GM18507 (cell line): ENCODE measurements at regions not wholly inside any gene's neighbourhood (a gene's known extent, or its start where the extent isn't known, plus 50 kb on each side); places are given as distances from the start of the nearest gene placed in this dataset.
A peak's percentile ranks its signal among the peaks of the same experiment; 100 is the strongest.
"Not testable (repeated sequence)": the region's sequence is repeated elsewhere in the genome, so short reads cannot be mapped to it uniquely, and the experiment has no call there.

ENCODE experiments used
- DNase-seq: peaks from one replicate; pipeline ENCODE4 v3.0.0; 2011; ENCODE audit warnings: low read depth; ENCODE audit not compliant: insufficient read length; ENCODE audit errors: extremely low spot score
- FAIRE-seq: peaks from 2 replicates; lab custom pipeline; 2011; peaks lifted over from hg19 to GRCh38; lab: Jason Lieb, UNC

GRCh38 chr9:75451045-75451444 lies 362.7 kb downstream of the OSTF1 start:
- FAIRE-seq (no peak), DNase-seq (no peak)

DNA sequence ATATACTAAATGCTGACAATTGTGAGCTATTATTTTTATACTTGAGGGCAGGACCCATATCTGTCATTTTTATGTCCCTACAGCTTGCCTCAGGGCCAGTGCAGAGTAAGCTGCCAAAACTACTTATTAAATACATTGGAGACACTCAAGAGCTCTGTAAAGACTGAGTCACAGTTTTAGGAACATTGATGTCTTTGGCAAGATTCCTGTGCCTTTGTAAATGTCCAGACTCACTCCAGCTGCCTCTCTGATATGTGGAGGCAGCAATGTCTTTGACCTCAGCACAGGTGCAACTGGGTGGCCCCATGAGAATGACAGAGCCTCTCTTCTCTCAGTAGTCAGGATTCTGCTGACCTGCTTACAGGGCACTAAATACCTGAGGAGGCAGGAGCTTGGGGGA lies 363.2 kb downstream of the OSTF1 start:
- DNase-seq (no peak), FAIRE-seq (no peak)

DNA sequence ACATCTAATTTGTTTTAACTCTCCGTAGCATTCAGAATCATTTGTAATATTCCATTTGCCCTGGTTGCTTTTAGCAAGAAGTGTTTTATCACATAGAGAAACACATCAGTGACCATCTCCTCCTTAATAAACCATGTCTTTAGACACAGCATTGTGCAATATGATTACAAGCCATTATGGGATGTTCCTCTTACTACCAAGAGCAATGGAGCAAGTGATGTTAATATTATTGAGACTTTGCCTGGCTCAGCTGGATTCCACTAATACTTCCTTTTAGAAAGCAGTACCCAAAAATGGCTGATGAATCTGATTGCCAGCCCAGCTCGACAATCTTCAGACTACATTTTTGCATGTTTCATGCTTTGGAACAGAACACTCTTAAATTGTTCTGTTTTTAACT lies 364.2 kb downstream of the OSTF1 start:
- DNase-seq (no peak), FAIRE-seq (no peak)

DNA sequence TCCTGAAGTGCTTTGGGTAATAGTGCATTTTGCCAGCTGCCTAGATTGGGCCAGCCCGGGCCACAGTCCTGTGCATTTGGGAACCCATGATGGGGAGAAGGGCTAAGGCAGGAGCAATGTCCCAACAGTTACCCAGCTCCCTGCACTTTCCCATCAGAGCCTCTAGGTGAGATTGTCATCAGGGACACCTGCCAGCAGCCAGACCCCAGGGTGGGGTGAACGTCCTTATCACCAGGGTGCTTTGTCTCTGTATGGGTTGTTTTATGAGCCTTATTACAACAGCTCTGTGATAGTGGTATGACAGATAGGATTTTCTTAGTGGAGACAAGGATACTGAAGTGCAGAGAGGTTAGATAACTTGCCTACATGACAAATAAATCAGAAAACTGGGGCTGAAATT lies 365.7 kb downstream of the OSTF1 start:
- FAIRE-seq (no peak), DNase-seq (no peak)

GRCh38 chr9:75454891-75455290 lies 366.6 kb downstream of the OSTF1 start:
- FAIRE-seq (no peak), DNase-seq (no peak)

DNA sequence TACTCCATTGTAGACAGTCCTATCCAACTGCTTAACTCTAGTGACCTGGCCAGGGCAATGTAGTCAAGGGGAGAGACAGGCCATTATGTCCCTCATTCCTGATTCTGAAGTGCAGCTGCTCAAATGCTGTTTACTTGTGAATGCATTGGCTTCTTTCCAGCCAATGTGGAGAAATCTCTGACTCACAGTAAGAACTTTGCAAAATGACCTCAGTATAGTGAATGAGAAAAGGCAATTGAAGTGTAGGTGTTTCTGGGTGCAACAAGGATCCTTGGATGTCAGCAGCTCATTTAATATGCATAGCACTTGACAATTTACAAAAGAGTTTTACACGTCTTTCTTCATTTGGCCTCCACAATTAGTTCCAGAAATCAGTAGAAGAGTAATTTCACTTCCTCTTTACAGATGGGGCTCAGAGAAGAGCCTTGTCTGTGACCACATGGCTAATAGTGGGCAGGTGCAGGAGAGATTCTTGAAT lies 367.2 kb downstream of the OSTF1 start:
- peak; percentile 68 for FAIRE-seq

DNA sequence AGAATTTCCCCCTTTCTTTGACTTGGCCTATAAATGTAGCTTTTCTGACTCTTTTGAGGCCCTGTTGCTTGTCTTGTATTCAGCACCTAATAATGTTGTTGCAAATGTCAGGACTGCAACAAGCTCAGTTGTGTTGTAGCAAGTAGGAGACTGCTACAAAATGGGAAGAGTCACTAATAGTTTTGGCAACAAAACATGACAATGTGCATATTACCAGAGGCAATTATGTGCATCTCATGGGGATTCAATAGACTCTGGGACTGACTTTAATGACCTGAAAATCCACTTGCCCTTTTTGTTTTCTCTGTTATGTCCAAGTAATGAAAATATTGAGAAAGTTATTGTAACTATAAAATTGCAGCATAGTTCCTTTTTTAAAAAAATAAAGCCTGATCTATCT lies 368.4 kb downstream of the OSTF1 start:
- DNase-seq: no peak
- FAIRE-seq: no peak

More for the DNA sequence above, 367.2 kb downstream of the OSTF1 start:
- DNase-seq: no peak

DNA sequence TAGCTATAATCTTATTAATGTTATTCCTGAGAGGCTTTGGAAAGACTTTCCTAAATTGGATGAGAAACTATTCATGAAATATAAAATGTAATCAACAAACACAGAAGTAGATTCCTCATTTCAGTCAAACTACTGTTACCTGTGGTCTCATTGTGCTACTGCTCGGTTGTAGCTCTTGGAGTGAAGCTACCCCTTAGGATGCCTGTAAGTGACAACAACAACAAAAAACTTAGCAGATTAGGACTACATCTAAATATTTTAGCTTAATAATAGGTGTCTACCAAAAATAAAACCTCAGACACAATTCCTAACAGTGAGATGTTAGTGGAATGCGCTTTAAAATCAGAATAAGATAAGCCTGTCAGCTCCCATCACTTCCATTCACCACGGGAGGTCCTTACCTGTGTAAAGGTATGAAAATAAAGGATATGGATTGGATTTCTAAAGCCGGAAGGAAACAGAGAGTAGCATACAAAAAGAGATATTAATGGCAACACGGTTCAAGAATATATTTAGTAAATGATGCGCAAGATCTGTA lies 369.2 kb downstream of the OSTF1 start:
- DNase-seq: no peak
- FAIRE-seq: no peak

- DNase-seq, FAIRE-seq: not testable (repeated sequence)
Measured at GRCh38 chr9:75459311-75459710, 371.0 kb downstream of the OSTF1 start.

- no peak for FAIRE-seq
- DNase-seq: no peak
Measured at GRCh38 chr9:75461183-75461582, 372.9 kb downstream of the OSTF1 start.

DNA sequence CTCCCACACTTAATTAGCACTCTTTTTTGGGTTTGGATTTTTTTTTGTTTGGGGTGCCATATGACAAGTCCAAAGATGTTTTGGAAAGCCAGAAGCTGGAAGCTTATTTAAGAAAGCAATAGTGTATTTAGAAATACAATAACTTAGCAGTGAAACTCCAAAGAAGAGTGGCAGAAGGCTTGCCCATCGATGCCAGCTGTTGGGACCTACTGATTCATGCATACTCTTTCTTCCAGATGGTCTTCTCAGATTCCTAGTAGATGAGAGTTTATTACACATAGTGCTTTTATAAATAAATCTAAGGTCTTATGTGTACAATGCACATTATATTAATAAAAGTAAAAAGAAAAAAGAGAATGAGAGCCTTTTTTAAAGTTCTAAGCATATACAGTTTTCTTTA lies 374.6 kb downstream of the OSTF1 start:
- no peak for FAIRE-seq

GRCh38 chr9:75463871-75464270 lies 375.6 kb downstream of the OSTF1 start:
- no peak for FAIRE-seq

More for the DNA sequence above, 374.6 kb downstream of the OSTF1 start:
- DNase-seq: no peak

DNA sequence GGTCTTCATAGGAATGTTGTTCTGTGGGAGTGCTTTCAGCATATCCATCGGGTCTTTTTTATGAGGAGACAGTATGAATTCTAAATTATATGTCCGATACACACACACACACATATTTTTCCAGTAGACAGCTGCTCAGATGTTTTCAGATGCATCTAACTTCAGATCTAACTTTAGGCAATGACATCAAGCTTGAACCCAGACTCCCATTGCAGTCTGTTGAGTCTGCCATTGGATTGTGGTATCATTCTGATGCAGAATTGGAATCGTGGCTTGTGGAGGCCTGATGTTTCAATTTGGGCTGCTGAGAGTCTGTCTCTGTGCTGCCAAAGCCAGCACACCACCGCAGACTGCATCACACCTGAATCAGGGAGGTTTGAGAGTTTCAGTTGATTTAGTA lies 376.4 kb downstream of the OSTF1 start:
- no peak for FAIRE-seq

More at GRCh38 chr9:75463871-75464270, 375.6 kb downstream of the OSTF1 start:
- DNase-seq: no peak

DNA sequence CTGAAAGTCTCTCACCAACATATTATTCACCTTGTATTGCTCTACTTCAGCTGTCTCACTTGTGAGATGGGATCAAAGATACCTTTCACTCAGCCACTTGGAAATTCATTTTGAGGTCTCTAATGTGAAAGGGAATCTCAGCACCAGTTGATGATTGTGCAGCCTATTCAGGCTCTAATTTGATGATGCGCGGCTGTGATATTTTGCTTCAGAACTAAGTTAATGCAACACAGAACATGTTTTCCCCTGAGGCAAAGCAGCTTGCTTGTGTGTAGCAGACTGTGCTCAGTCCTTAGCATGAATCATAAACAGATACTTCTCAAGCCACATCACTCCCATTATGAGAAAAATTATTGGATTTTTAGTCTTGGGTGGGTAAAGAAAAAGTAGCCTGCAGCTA lies 378.8 kb downstream of the OSTF1 start:
- no peak for FAIRE-seq
- no peak for DNase-seq

More for the DNA sequence above, 376.4 kb downstream of the OSTF1 start:
- no peak for DNase-seq

DNA sequence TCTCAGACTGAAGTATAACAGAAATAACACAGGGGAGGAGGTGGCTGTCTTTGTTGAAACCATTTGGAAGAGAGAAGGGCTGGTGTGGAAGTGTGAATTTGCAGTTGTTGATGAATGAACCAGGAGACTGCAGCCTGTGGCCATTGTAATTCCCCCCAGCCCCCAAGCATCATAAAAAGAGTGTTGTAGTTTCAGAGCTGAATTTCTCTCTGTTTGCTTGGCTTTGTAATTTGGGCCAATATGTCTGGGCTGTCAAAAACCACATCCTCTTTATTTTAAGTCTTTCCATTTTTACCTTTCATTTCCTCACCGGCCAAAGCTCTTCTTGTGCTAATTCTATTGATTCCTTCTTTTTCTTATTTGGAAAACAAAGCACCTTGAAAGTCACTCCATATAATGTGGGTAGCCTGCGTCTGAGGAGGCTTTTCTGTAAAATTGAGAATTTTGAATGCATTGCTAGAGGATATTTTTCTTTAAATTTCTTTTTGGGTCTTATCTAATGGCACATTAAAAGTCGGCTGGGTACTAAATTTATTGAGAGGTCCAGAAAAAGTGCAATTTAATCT lies 383.3 kb downstream of the OSTF1 start:
- FAIRE-seq: no peak
- no peak for DNase-seq

- no peak for DNase-seq
- FAIRE-seq: no peak
Measured at GRCh38 chr9:75482566-75482965, 394.3 kb downstream of the OSTF1 start.

DNA sequence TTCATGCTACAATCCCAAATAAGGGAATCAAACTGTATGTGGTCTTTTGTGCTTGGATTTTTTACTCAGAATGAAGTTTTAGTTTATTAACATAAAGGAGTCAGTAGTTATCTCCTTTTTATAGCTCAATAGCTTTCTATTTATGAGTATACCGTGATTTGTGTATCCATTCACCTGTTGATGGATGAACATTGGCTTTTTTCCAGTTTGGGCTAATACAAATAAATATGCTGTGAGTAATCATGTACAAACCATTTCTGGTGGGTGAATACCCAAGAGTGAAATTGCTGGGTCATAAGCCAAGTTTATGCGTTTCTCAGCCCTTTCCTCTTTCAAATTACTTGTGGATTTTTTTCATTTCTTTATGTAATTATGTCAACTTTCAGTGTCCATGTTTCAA lies 395.3 kb downstream of the OSTF1 start:
- DNase-seq: no peak

DNA sequence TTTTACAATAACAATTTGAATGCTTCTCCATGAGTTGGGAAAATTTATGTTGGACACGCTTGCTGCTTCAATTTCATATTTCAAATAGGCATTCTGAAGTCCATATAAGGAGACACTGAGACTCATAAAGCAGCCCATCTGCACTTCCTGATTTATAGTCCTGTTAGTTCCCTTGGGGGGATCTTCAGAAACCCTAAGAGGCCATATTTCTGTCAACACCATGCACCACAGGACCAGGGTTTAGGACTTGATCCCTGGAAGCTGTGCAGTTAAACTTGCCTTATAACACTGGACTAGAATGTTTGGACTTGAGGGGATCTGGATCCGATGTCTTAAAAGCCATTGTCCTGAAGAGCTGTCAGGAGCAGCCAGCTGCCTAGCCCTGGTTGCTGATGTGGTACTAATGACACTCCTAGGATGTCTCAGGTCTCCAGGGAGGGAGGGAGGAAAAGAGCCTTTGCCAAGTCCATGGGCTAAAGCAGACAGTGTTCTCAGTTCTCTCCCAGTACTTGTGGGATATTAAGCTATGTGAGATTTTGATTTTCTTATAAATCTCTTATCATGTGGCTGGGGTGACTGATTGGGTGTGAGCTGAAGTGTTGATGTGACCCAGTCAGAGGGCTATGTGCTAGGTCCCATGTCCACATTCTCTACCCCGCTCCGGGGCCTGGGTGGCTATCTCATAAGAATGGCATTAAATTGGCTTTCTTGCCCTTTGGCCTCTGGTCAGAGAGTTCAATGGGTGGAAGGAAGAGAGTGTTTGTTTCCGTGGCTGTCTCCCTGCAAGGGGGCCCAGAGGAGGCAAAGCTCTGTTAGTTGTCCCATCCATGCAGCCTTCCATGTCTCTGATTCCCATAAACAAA lies 399.8 kb downstream of the OSTF1 start:
- no peak for FAIRE-seq
- DNase-seq: no peak

More for the DNA sequence above, 395.3 kb downstream of the OSTF1 start:
- FAIRE-seq: no peak

- FAIRE-seq: no peak
- DNase-seq: no peak
Measured at GRCh38 chr9:75488719-75489110, 400.4 kb downstream of the OSTF1 start.

DNA sequence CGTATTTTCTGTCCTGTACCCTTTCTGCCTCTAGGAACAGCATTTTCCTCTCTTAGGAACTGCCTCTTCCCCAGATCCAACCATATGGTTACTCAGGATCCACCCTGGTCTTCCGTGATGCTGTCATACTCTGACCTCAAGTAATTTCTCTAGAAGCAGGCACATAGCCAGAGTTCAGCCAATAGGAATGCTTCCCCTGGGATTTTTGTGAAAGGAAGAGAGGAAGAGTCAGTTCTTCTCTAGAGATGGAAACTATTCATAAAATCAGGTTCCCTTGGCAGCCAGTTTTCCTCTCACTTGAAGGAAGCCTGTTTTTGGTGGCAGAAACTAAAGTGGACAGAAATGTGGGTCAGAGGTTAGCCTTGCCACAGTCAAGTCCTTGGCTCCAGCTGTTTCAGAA lies 400.1 kb upstream of the PCSK5 start:
- DNase-seq (no peak), FAIRE-seq (no peak)

DNA sequence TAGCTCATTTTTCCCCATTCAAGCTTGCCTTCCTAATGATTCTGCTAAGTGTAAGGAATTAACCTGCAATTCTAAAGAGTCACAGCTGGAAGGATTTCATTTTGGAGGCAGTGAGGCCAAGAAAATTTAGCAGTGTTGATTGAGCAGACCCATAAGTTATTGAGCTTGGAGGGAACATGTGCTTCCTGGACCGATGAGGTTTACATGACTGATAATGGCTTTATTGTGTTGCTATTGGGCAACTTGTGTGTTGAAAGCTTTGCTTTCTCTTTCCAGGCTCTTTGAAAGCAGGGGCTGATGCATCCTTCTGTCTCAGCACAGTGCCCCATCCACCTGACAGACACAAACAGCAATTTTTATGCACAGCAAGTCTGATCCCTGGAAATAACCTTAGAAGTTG lies 398.9 kb upstream of the PCSK5 start:
- FAIRE-seq (no peak), DNase-seq (no peak)
